ENCODE measurements at regions not wholly inside any gene's neighbourhood (a gene's known extent, or its start where the extent isn't known, plus 50 kb on each side); places are given as distances from the start of the nearest gene placed in this dataset.

- TF ChIP-seq CUX1 (CRISPR knock-in tag; IDR thresholded peaks at IDR 0.05): no peak
- no peak for TF ChIP-seq EWSR1 (IDR thresholded peaks at IDR 0.05; ENCODE audit: borderline replicate concordance, low read depth, partially characterized antibody)
- TF ChIP-seq CREM (IDR thresholded peaks at IDR 0.05; ENCODE audit: low read depth): no peak
- no peak for TF ChIP-seq CTCFL (IDR thresholded peaks at IDR 0.05; ENCODE audit: borderline replicate concordance, insufficient read depth, low read depth, low read length, poor library complexity, severe bottlenecking)
- no peak for TF ChIP-seq SMAD1 (IDR thresholded peaks at IDR 0.05; ENCODE audit: low read depth, low read length, partially characterized antibody)
- no peak for TF ChIP-seq BCLAF1 (IDR thresholded peaks at IDR 0.05; ENCODE audit: borderline replicate concordance in 1 of 2, control insufficient read depth in 1 of 2, low read depth in 2 of 2, low read length in 1 of 2)
- TF ChIP-seq MTF1 (CRISPR knock-in tag; IDR thresholded peaks at IDR 0.05; ENCODE audit: borderline replicate concordance): no peak
- TF ChIP-seq SAFB (IDR thresholded peaks at IDR 0.05; ENCODE audit: borderline replicate concordance, low read depth, low read length): no peak
- TF ChIP-seq PCBP2 (IDR thresholded peaks at IDR 0.05; ENCODE audit: low read depth, low read length, poor library complexity, severe bottlenecking): no peak
- no peak for TF ChIP-seq FOSL1 (tag; conservative IDR thresholded peaks at IDR 0.05)
- no peak for TF ChIP-seq RBM22 (IDR thresholded peaks at IDR 0.05; ENCODE audit: low read depth, low read length, poor library complexity, severe bottlenecking)
These were observed 196.5 kb downstream of the LRATD1 start (continued) for GRCh38 chr2:14828968-14829367.

All from K562 (cell line).